H1 (cell line): ENCODE measurements at regions not wholly inside any gene's neighbourhood (a gene's known extent, or its start where the extent isn't known, plus 50 kb on each side); places are given as distances from the start of the nearest gene placed in this dataset.
A peak's percentile ranks its signal among the peaks of the same experiment; 100 is the strongest.

Source experiments
- CTCF ChIA-PET: fragments of 300-600 bp; sonication (Branson Sonifier 250); formaldehyde crosslinking; loops from one replicate; lab custom pipeline; 2021; ENCODE audit not compliant: partially characterized antibody; lab: Charles Lee
- POLR2A ChIA-PET: fragments of 300-600 bp; sonication (Branson Sonifier 250); formaldehyde crosslinking; loops from one replicate; lab custom pipeline; 2021; ENCODE audit warnings: inconsistent platforms; ENCODE audit not compliant: partially characterized antibody; lab: Charles Lee
- DNase-seq, 2 experiments: peaks; one replicate each; pipeline versions ENCODE4 v3.0.0 to v3.0.0-alpha.2; 2010 to 2022; ENCODE audit warnings: low spot score in 2 of 2, low read depth in 1 of 2, mixed read lengths in 1 of 2
- FAIRE-seq: peaks from 2 replicates; lab custom pipeline; 2011; peaks lifted over from hg19 to GRCh38; lab: Jason Lieb, UNC
- H2AFZ ChIP-seq: 2 replicates; pipeline ENCODE4 v1.8.1; 2012; ENCODE audit warnings: low read length, inconsistent platforms
- H2AK5ac ChIP-seq: 2 replicates; pipeline ENCODE4 v1.6.1; 2013; ENCODE audit warnings: low read depth, low read length
- H2BK120ac ChIP-seq: replicated peaks from 2 replicates; pipeline ENCODE3; 2013; ENCODE audit warnings: low read depth, low read length, inconsistent platforms
- H2BK12ac ChIP-seq: 2 replicates; pipeline ENCODE4 v1.6.1; 2013; ENCODE audit warnings: low read depth, low read length
- H2BK15ac ChIP-seq: 2 replicates; pipeline ENCODE4 v1.6.1; 2013; ENCODE audit warnings: low read length
- H2BK20ac ChIP-seq: 2 replicates; pipeline ENCODE4 v1.6.1; 2013; ENCODE audit warnings: low read length
- H2BK5ac ChIP-seq: 2 replicates; pipeline ENCODE4 v1.6.1; 2013; ENCODE audit warnings: low read depth, low read length
- H3K14ac ChIP-seq: 2 replicates; pipeline ENCODE4 v1.6.1; 2013; ENCODE audit warnings: inconsistent platforms; ENCODE audit not compliant: insufficient read length
- H3K18ac ChIP-seq: 2 replicates; pipeline ENCODE4 v1.6.1; 2013; ENCODE audit warnings: low read length; ENCODE audit errors: extremely low read depth
- H3K23ac ChIP-seq: 2 replicates; pipeline ENCODE4 v1.6.1; 2013; ENCODE audit warnings: inconsistent platforms; ENCODE audit not compliant: insufficient read length
- H3K23me2 ChIP-seq: 2 replicates; pipeline ENCODE4 v1.6.1; 2013; ENCODE audit warnings: low read depth, low read length
- H3K27ac ChIP-seq: 2 replicates; pipeline ENCODE4 v1.6.1; 2011; ENCODE audit warnings: low read depth, low read length, inconsistent platforms
- H3K27me3 ChIP-seq, 4 experiments: replicated peaks in 1 of 4; 1 replicate in 1 of 4; 2 replicates in 3 of 4; pipeline versions ENCODE4 v1.6.1 to v1.8.1; 2011 to 2013; ENCODE audit warnings: low read length in 3 of 4, mild to moderate bottlenecking in 3 of 4, inconsistent platforms in 2 of 4, mixed read lengths in 2 of 4, moderate library complexity in 1 of 4; ENCODE audit not compliant: control insufficient read depth in 3 of 4, insufficient read depth in 3 of 4; ENCODE audit errors: extremely low read depth in 1 of 4
- H3K36me3 ChIP-seq, 4 experiments: 2 replicates each; pipeline versions ENCODE4 v1.6.1 to v1.8.1; 2011 to 2013; ENCODE audit warnings: mild to moderate bottlenecking in 4 of 4, low read length in 3 of 4, moderate library complexity in 2 of 4, control low read depth in 1 of 4, inconsistent platforms in 1 of 4; ENCODE audit not compliant: insufficient read depth in 4 of 4, control insufficient read depth in 2 of 4
- H3K4ac ChIP-seq: replicated peaks from 2 replicates; pipeline ENCODE3; 2013; ENCODE audit warnings: low read length, low read depth, mixed read lengths, inconsistent platforms; ENCODE audit not compliant: insufficient read length
- H3K4me1 ChIP-seq, 4 experiments: replicated peaks in 1 of 4; 1 replicate in 1 of 4; 2 replicates in 3 of 4; pipeline versions ENCODE4 v1.6.1 to v1.8.1; 2011 to 2013; ENCODE audit warnings: low read length in 3 of 4, inconsistent platforms in 2 of 4, mixed read lengths in 1 of 4; ENCODE audit not compliant: insufficient read depth in 4 of 4, control insufficient read depth in 3 of 4
- H3K4me2 ChIP-seq, 2 experiments: 2 replicates each; pipeline versions ENCODE4 v1.6.1 to v1.8.1; 2011 to 2013; ENCODE audit warnings: low read depth in 2 of 2, low read length in 2 of 2, control low read depth in 1 of 2, inconsistent platforms in 1 of 2, mild to moderate bottlenecking in 1 of 2; ENCODE audit not compliant: insufficient read depth in 1 of 2
- H3K4me3 ChIP-seq, 4 experiments: fragments of 200-600, 300-600 bp in 1 of 4; sonication (generic), shearing (Covaris generic), sonication (Bioruptor Twin) in 1 of 4; 2 replicates each; pipeline versions ENCODE4 v1.5.1 to v1.8.1; 2011 to 2016; ENCODE audit warnings: low read length in 4 of 4, low read depth in 3 of 4, control low read depth in 2 of 4, inconsistent platforms in 2 of 4, mild to moderate bottlenecking in 2 of 4, mixed read lengths in 1 of 4, moderate library complexity in 1 of 4; ENCODE audit not compliant: insufficient read depth in 2 of 4; ENCODE audit errors: extremely low read depth in 1 of 4
- H3K56ac ChIP-seq: replicated peaks from 2 replicates; pipeline ENCODE3; 2013; ENCODE audit warnings: low read depth, mild to moderate bottlenecking, mixed read lengths, low read length, inconsistent platforms; ENCODE audit not compliant: insufficient read length
- H3K79me1 ChIP-seq: 2 replicates; pipeline ENCODE4 v1.6.1; 2013; ENCODE audit warnings: low read depth, low read length, control low read depth
- H3K79me2 ChIP-seq, 2 experiments: 2 replicates each; pipeline versions ENCODE4 v1.6.1 to v1.8.1; 2012 to 2013; ENCODE audit warnings: low read length in 2 of 2, mild to moderate bottlenecking in 2 of 2, inconsistent platforms in 1 of 2; ENCODE audit not compliant: insufficient read depth in 2 of 2, control insufficient read depth in 1 of 2
- H3K9ac ChIP-seq, 4 experiments: replicated peaks in 1 of 4; 1 replicate in 1 of 4; 2 replicates in 3 of 4; pipeline versions ENCODE4 v1.6.1 to v1.8.1; 2011 to 2013; ENCODE audit warnings: low read depth in 3 of 4, low read length in 3 of 4, control low read depth in 2 of 4, mild to moderate bottlenecking in 2 of 4, moderate library complexity in 2 of 4, inconsistent platforms in 1 of 4; ENCODE audit errors: extremely low read depth in 1 of 4
- H3K9me3 ChIP-seq, 2 experiments: 2 replicates each; pipeline versions ENCODE4 v1.6.1 to v1.8.1; 2012 to 2013; ENCODE audit warnings: mild to moderate bottlenecking in 2 of 2, moderate library complexity in 2 of 2, control low read depth in 1 of 2, inconsistent platforms in 1 of 2, low read depth in 1 of 2, low read length in 1 of 2, mixed read lengths in 1 of 2; ENCODE audit not compliant: insufficient read depth in 2 of 2
- H4K20me1 ChIP-seq, 2 experiments: replicated peaks in 1 of 2; 2 replicates each; pipeline versions ENCODE3 to v1.8.1; 2011 to 2013; ENCODE audit warnings: inconsistent platforms in 2 of 2, low read length in 2 of 2, mild to moderate bottlenecking in 1 of 2; ENCODE audit not compliant: insufficient read depth in 2 of 2, control insufficient read depth in 1 of 2
- H4K5ac ChIP-seq: 2 replicates; pipeline ENCODE4 v1.6.1; 2013; ENCODE audit warnings: low read length, low read depth, mixed read lengths, inconsistent platforms; ENCODE audit not compliant: insufficient read length
- H4K8ac ChIP-seq: 2 replicates; pipeline ENCODE4 v1.8.0; 2013; ENCODE audit warnings: mild to moderate bottlenecking, moderate library complexity, low read length, inconsistent platforms; ENCODE audit not compliant: insufficient read depth; ENCODE audit errors: extremely low read depth
- H4K91ac ChIP-seq: replicated peaks from 2 replicates; pipeline ENCODE3; 2013; ENCODE audit warnings: low read length, mixed read lengths, inconsistent platforms; ENCODE audit not compliant: insufficient read length
- CEBPB ChIP-seq: IDR thresholded peaks from 2 replicates; pipeline ENCODE4 v1.6.1; 2012; ENCODE audit warnings: low read depth, low read length
- NANOG ChIP-seq: IDR thresholded peaks from 2 replicates; pipeline ENCODE4 v1.6.1; 2011; ENCODE audit warnings: low read length, low read depth, mild to moderate bottlenecking, inconsistent platforms; ENCODE audit not compliant: insufficient read depth, poor library complexity, severe bottlenecking
- NRF1 ChIP-seq: IDR thresholded peaks from 2 replicates; pipeline ENCODE4 v1.6.1; 2011; ENCODE audit warnings: mild to moderate bottlenecking, low read depth, low read length, improper control_type of control experiment
- POLR2A ChIP-seq, 2 experiments: IDR thresholded peaks; 1 replicate in 1 of 2; 2 replicates in 1 of 2; pipeline ENCODE4 v1.6.1; 2011; ENCODE audit warnings: low read depth in 2 of 2, low read length in 2 of 2, mild to moderate bottlenecking in 2 of 2; ENCODE audit errors: control extremely low read depth in 1 of 2
- POLR2AphosphoS5 ChIP-seq: IDR thresholded peaks from 2 replicates; pipeline ENCODE4 v1.6.1; 2011; ENCODE audit warnings: low read depth, low read length
- TAF1 ChIP-seq: IDR thresholded peaks from 2 replicates; pipeline ENCODE4 v1.6.1; 2011; ENCODE audit warnings: mild to moderate bottlenecking, low read depth, low read length
- TEAD4 ChIP-seq: IDR thresholded peaks from 2 replicates; pipeline ENCODE4 v1.6.1; 2012; ENCODE audit warnings: low read depth, low read length, inconsistent platforms, mixed read lengths
- YY1 ChIP-seq: IDR thresholded peaks from 2 replicates; pipeline ENCODE4 v1.6.1; 2011; ENCODE audit warnings: low read depth, mild to moderate bottlenecking, low read length
- whole genome bisulfite sequencing, 2 experiments: shearing (Covaris generic) in 1 of 2; methylation state at CpG; one replicate each; pipeline versions ENCODE4 v1.1.6 to v1.1.7; 2013 to 2015; ENCODE audit warnings: low lambda C conversion rate in 2 of 2, mixed read lengths in 2 of 2, inconsistent platforms in 1 of 2, low coverage in 1 of 2, missing lambda C conversion rate in 1 of 2; ENCODE audit not compliant: insufficient replicate concordance in 2 of 2, insufficient coverage in 1 of 2, insufficient read length in 1 of 2; ENCODE audit errors: extremely low coverage in 1 of 2, missing lambda C conversion rate in 1 of 2; 5-methylcytosine and 5-hydroxymethylcytosine counted together
- TF ChIP-seq, protein P1 (sequence below): IDR thresholded peaks from 2 replicates; pipeline ENCODE4 v1.6.1; 2012; ENCODE audit warnings: inconsistent platforms

GRCh38 chr1:234963180-234963903 lies 165.3 kb downstream of the TOMM20 start:
- Histone ChIP-seq H4K91ac (no peak overlapping the region), H4K20me1 (no peaks in the 10 kb centered on the region), H3K79me1 (no peaks in the 10 kb centered on the region), H3K4me3 (no peak overlapping the region), H3K23ac (no peak overlapping the region), H3K36me3 (no peaks in the 10 kb centered on the region), H2BK120ac (no peak overlapping the region), H3K27ac (no peak overlapping the region), H2AFZ (peak overlapping the region; percentile 90; the same call in 1 of the 2 replicates), H2BK15ac (no peak overlapping the region), H3K9ac (no peak overlapping the region), H3K4me2 (no peak overlapping the region), H2BK5ac (no peak overlapping the region), H4K5ac (no peak overlapping the region), H2BK12ac (no peak overlapping the region), H3K18ac (no peak overlapping the region), H3K9me3 (no peaks in the 10 kb centered on the region), H3K56ac (no peak overlapping the region), H3K14ac (no peak overlapping the region), H3K79me2 (no peaks in the 10 kb centered on the region), H3K4me1 (peaks cover 0 to 4% (median 2%) of the 10 kb centered on the region in 4 experiments; a peak in 3 of 7 replicates), H4K8ac (no peak overlapping the region), H3K23me2 (no peaks in the 10 kb centered on the region), H2AK5ac (no peak overlapping the region), H3K4ac (no peak overlapping the region), H2BK20ac (no peak overlapping the region), H3K27me3 (peaks cover 0 to 2% (median 0%) of the 10 kb centered on the region in 4 experiments; a peak in 1 of 7 replicates)
- ChIA-PET CTCF (interaction anchor here (0.8 kb wide), 1 partner anchor 121 kb away, joined by 3 read pairs; no protein-coding TSS in a partner anchor), POLR2A (interaction anchor here (0.9 kb wide), 1 partner anchor 18 kb away, joined by 3 read pairs; no protein-coding TSS in a partner anchor)
- FAIRE-seq, result no peak
- no peak for DNase-seq
- TF ChIP-seq TEAD4 (no peak), TAF1 (no peak), POLR2A (IDR thresholded peaks at IDR 0.05; ENCODE audit: control extremely low read depth in 1 of 2, low read depth in 2 of 2, low read length in 2 of 2) (no peak), NANOG (no peak), POLR2AphosphoS5 (no peak), NRF1 (no peak), YY1 (no peak), CEBPB (no peak)
- TF ChIP-seq, protein P1, sequence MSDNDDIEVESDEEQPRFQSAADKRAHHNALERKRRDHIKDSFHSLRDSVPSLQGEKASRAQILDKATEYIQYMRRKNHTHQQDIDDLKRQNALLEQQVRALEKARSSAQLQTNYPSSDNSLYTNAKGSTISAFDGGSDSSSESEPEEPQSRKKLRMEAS, result no peak
- 88% methylated on average over 15 of the region's 15 CpGs; no CpG with 5 or more reads in 1 of the 2 experiments for WGBS, 2 experiments
